GM12878 (cell line): ENCODE measurements at regions not wholly inside any gene's neighbourhood (a gene's known extent, or its start where the extent isn't known, plus 50 kb on each side); places are given as distances from the start of the nearest gene placed in this dataset.

ENCODE experiments used
- ATAC-seq: fragments of 200-7000 bp; cut with Tn5 transposase; 3 replicates; pipeline ENCODE4 v1.9.1; 2020; ENCODE audit warnings: mild to moderate bottlenecking, moderate library complexity
- BruUV-seq: library from RNA; stranded (reverse); fragments of 400-500 nt; replicated peaks from 2 replicates; lab custom pipeline; 2021; lab: Mats Ljungman, UMichigan
- CTCF ChIA-PET: fragments of 300-600 bp; sonication (Branson Sonifier 250); formaldehyde crosslinking; extraction: SDS; loops from one replicate; lab custom pipeline; 2021; ENCODE audit warnings: inconsistent platforms; lab: Yijun Ruan, JAX
- POLR2A ChIA-PET: fragments of 350-600 bp; formaldehyde crosslinking; extraction: SDS; loops from one replicate; lab custom pipeline; 2021; ENCODE audit warnings: inconsistent platforms; lab: Charles Lee
- RAD21 ChIA-PET: fragments of 300-600 bp; sonication (Branson Sonifier 250); formaldehyde crosslinking; loops from one replicate; lab custom pipeline; 2023; ENCODE audit warnings: antibody characterized with exemption; ENCODE audit not compliant: unreplicated experiment; lab: Charles Lee
- SMC1A ChIA-PET: fragments of 300-600 bp; sonication (Branson Sonifier 250); formaldehyde crosslinking; loops from one replicate; lab custom pipeline; 2023; ENCODE audit not compliant: unreplicated experiment, uncharacterized antibody; lab: Charles Lee
- DNase-seq: peaks from one replicate; pipeline ENCODE4 v3.0.0-alpha.2; 2011; ENCODE audit warnings: low read depth, low spot score
- FAIRE-seq: peaks from 3 replicates; lab custom pipeline; 2011; peaks lifted over from hg19 to GRCh38; lab: Jason Lieb, UNC
- H2AFZ ChIP-seq: 2 replicates; pipeline ENCODE4 v1.6.0; 2011; ENCODE audit warnings: low read depth, low read length, control low read depth; ENCODE audit not compliant: control insufficient read depth
- H3K27ac ChIP-seq: 2 replicates; pipeline ENCODE4 v1.5.1; 2011; ENCODE audit warnings: control low read depth; ENCODE audit not compliant: control insufficient read depth, insufficient read depth
- H3K27me3 ChIP-seq, 2 experiments: replicated peaks in 1 of 2; 2 replicates each; pipeline versions ENCODE4 v1.6.0 to v1.6.1; 2011; ENCODE audit warnings: low read length in 1 of 2; ENCODE audit not compliant: control insufficient read depth in 2 of 2, insufficient read depth in 2 of 2
- H3K36me3 ChIP-seq, 2 experiments: 2 replicates each; pipeline ENCODE4 v1.5.1; 2011; ENCODE audit warnings: low read length in 1 of 2; ENCODE audit not compliant: control insufficient read depth in 2 of 2, insufficient read depth in 2 of 2
- H3K4me1 ChIP-seq: 2 replicates; pipeline ENCODE4 v1.6.1; 2011; ENCODE audit warnings: mild to moderate bottlenecking, low read length, moderate library complexity, mixed read lengths; ENCODE audit not compliant: control insufficient read depth, insufficient read depth
- H3K4me2 ChIP-seq: 2 replicates; pipeline ENCODE4 v1.6.0; 2011; ENCODE audit warnings: control low read depth; ENCODE audit not compliant: control insufficient read depth, insufficient read depth
- H3K4me3 ChIP-seq: fragments of 200-600 bp; sonication (generic); 2 replicates; pipeline ENCODE4 v1.5.1; 2016
- H3K79me2 ChIP-seq: 2 replicates; pipeline ENCODE4 v1.6.0; 2011; ENCODE audit warnings: low read length; ENCODE audit not compliant: control insufficient read depth, insufficient read depth
- H3K9ac ChIP-seq: 2 replicates; pipeline ENCODE4 v1.8.0; 2011; ENCODE audit warnings: low read length, control low read depth, mixed read lengths; ENCODE audit not compliant: control insufficient read depth, insufficient read depth
- H3K9me3 ChIP-seq: replicated peaks from 3 replicates; pipeline ENCODE4 v1.5.1; 2011; ENCODE audit warnings: mild to moderate bottlenecking, low read length; ENCODE audit not compliant: control insufficient read depth, insufficient read depth
- H4K20me1 ChIP-seq: 2 replicates; pipeline ENCODE4 v1.6.0; 2011; ENCODE audit not compliant: control insufficient read depth, insufficient read depth
- ASH2L ChIP-seq: fragments of 300-600, 200-600 bp; sonication (generic); IDR thresholded peaks from 2 replicates; pipeline ENCODE4 v1.6.1; 2017; ENCODE audit warnings: low read depth, mild to moderate bottlenecking, borderline replicate concordance
- BCL3 ChIP-seq: IDR thresholded peaks from 2 replicates; pipeline ENCODE4 v1.6.1; 2011; ENCODE audit warnings: borderline replicate concordance, low read depth, mild to moderate bottlenecking, moderate library complexity, low read length; ENCODE audit not compliant: insufficient read depth, poor library complexity, severe bottlenecking
- CHD2 ChIP-seq: IDR thresholded peaks from 2 replicates; pipeline ENCODE4 v1.6.1; 2011; ENCODE audit warnings: low read depth, low read length, improper control_type of control experiment, borderline replicate concordance
- YBX1 ChIP-seq: fragments of 450-650 bp; IDR thresholded peaks from 2 replicates; pipeline ENCODE4 v1.6.1; 2016; ENCODE audit warnings: antibody characterized with exemption
- WGBS: methylation state at CpG from one replicate; pipeline ENCODE4 v1.1.6; 2016; ENCODE audit warnings: low lambda C conversion rate; ENCODE audit not compliant: insufficient replicate concordance, insufficient coverage; ENCODE audit errors: missing lambda C conversion rate; 5-methylcytosine and 5-hydroxymethylcytosine counted together
- in situ Hi-C: fragments of 300-500 bp; cut with MboI; formaldehyde crosslinking; loops from 9 replicates; pipeline ENCODE4 v1.14.3; 2018; ENCODE audit warnings: mixed read lengths
- intact Hi-C: fragments of 100-400 bp; cut with micrococcal nuclease; formaldehyde crosslinking; loops from one replicate; pipeline ENCODE4 v1.14.2; 2022; ENCODE audit not compliant: unreplicated experiment
- TF ChIP-seq, protein P1 (sequence below): fragments of 450-650 bp; IDR thresholded peaks from 2 replicates; pipeline ENCODE4 v1.6.1; 2016; ENCODE audit warnings: mild to moderate bottlenecking

DNA sequence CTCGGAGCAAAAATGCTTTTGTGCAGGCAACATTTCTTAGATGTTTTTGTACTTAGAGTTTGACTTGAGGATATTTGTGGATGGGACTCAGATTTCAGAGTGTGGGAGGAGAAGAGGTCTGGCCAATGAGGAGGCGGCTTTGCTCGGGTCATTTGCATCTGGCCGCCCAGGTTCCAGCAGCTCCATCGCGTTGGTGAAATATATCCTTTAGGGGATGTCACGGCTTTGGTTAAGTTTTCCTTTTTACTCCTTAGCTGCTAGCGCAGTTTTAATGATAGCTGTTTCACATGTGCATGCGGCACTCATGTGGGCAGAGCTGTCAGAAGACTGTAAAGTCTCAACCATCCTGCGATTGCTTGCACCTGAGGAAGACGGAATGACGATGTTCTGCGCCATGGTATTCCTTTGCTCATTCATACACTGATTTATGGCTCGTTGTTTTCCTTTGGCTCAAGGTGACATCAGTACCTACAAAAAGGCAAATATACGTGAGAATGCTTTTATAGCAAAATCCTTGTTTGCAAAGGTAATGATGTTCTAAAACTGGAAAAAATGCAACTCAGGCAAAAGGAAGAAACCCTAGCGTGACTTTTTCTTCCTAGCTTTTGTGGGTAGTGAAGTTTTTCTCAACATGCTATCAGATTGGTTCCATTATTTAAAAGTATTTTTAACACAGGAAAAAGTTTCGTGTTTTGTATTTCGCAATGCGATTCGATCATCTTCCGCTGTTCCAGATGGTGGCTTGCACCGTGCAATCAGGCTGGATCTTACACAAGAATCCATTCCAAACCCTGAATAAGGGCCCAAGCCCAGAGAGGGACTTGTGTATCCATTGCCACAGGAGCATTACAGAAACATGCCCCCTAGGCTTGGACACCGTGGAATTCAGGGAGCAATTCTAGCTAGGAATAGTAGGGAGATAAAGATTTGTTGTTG is 70.5 kb upstream of the ZNF516 start:
- H3K27me3 ChIP-seq: peaks cover 0 to 1% of the 10 kb centered on the region in 2 experiments; a peak in 1 of 4 replicates
- ChIA-PET CTCF (interaction anchor here (0.8 kb wide), 1 partner anchor 14 kb away, joined by 3 read pairs; no protein-coding TSS in a partner anchor), SMC1A (no interaction called here), POLR2A (no interaction called here), RAD21 (no interaction called here)
- intact Hi-C loops: no loop called here
- 42% methylated on average over 23 of the region's 23 CpGs for WGBS
- no peaks in the 10 kb centered on the region for H3K79me2 ChIP-seq
- no peak overlapping the region for H2AFZ ChIP-seq
- H3K4me3 ChIP-seq: no peak overlapping the region
- no peak overlapping the region for H3K27ac ChIP-seq
- H4K20me1 ChIP-seq: no peaks in the 10 kb centered on the region
- no peak for ATAC-seq
- no peak for DNase-seq
- H3K4me1 ChIP-seq: no peaks in the 10 kb centered on the region
- no TSS peak for BruUV-seq
- no peaks in the 10 kb centered on the region for H3K36me3 ChIP-seq
- H3K4me2 ChIP-seq: no peak overlapping the region
- TF ChIP-seq, protein P1, sequence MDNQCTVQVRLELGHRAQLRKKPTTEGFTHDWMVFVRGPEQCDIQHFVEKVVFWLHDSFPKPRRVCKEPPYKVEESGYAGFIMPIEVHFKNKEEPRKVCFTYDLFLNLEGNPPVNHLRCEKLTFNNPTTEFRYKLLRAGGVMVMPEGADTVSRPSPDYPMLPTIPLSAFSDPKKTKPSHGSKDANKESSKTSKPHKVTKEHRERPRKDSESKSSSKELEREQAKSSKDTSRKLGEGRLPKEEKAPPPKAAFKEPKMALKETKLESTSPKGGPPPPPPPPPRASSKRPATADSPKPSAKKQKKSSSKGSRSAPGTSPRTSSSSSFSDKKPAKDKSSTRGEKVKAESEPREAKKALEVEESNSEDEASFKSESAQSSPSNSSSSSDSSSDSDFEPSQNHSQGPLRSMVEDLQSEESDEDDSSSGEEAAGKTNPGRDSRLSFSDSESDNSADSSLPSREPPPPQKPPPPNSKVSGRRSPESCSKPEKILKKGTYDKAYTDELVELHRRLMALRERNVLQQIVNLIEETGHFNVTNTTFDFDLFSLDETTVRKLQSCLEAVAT: no peak
- TF ChIP-seq YBX1 (no peak), ASH2L (no peak), BCL3 (no peak), CHD2 (no peak)
- in situ Hi-C loops: no loop called here
- no peak overlapping the region for H3K9ac ChIP-seq
- no peaks in the 10 kb centered on the region; the same call in 1 of the 3 replicates for H3K9me3 ChIP-seq
- no peak for FAIRE-seq
